ENCODE measurements at regions not wholly inside any gene's neighbourhood (a gene's known extent, or its start where the extent isn't known, plus 50 kb on each side); places are given as distances from the start of the nearest gene placed in this dataset.
A peak's percentile ranks its signal among the peaks of the same experiment; 100 is the strongest.

DNA sequence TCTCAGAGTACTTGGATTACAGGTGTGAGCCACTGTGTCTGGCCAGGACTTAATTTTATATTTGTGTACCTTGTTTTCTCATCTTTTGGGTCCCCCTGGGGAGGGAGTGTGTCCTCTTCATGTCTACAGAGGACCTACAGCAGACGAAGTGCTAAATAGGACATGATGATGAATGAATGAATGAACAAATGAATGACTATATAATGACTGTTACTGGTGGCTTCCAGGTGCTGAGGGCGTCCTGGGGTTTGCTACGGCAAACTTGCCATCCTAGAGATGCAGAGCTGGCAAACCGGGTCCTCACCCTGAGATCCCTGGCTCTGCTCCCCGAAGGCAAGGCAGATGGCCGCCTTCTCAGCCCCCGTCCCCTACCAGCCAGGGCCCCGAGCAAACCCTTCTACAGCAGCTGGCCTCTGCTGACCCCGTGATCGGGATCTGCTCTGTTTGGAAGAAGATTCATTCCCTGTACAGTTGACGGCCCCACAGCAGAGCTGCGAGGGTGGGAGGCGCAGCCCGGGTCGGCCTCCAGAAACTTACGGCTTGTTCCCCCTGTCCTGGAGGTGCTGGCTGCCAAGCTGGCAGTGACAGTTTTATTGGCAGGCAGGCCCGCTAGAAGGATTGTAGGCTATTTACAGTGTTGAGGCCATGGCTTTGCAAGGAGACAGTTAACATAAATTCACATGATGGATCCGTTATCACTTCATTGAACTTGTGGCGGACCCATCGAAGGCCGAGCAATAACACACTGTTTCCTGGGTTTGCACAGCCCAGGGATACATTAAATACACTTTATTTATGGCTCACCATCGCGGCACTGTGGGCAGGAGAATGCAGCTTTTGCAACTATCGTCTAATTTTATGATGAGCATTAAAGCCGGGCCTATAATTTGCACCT lies 197.7 kb upstream of the GSE1 start:
- no peaks in the 10 kb centered on the region for H3K27me3 ChIP-seq
- no peak overlapping the region for H3K4me3 ChIP-seq (replicated peaks in 1 of 3)
- WGBS, 2 donors = 83 to 87% methylated on average over 17 to 25 of the region's 25 CpGs
- no peaks in the 10 kb centered on the region for H3K9me3 ChIP-seq
- TF ChIP-seq, protein P1, sequence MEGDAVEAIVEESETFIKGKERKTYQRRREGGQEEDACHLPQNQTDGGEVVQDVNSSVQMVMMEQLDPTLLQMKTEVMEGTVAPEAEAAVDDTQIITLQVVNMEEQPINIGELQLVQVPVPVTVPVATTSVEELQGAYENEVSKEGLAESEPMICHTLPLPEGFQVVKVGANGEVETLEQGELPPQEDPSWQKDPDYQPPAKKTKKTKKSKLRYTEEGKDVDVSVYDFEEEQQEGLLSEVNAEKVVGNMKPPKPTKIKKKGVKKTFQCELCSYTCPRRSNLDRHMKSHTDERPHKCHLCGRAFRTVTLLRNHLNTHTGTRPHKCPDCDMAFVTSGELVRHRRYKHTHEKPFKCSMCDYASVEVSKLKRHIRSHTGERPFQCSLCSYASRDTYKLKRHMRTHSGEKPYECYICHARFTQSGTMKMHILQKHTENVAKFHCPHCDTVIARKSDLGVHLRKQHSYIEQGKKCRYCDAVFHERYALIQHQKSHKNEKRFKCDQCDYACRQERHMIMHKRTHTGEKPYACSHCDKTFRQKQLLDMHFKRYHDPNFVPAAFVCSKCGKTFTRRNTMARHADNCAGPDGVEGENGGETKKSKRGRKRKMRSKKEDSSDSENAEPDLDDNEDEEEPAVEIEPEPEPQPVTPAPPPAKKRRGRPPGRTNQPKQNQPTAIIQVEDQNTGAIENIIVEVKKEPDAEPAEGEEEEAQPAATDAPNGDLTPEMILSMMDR (IDR thresholded peaks at IDR 0.05) = no peak
- TF ChIP-seq POLR2A (IDR thresholded peaks at IDR 0.05) = no peak
- no peak for DNase-seq
- peaks cover 3 to 22% of the 10 kb centered on the region in 2 donors for H3K4me1 ChIP-seq
- H3K27ac ChIP-seq = no peak overlapping the region
- H3K36me3 ChIP-seq = no peaks in the 10 kb centered on the region
- intact Hi-C loops (cut with DNase I) = no loop called here

DNA sequence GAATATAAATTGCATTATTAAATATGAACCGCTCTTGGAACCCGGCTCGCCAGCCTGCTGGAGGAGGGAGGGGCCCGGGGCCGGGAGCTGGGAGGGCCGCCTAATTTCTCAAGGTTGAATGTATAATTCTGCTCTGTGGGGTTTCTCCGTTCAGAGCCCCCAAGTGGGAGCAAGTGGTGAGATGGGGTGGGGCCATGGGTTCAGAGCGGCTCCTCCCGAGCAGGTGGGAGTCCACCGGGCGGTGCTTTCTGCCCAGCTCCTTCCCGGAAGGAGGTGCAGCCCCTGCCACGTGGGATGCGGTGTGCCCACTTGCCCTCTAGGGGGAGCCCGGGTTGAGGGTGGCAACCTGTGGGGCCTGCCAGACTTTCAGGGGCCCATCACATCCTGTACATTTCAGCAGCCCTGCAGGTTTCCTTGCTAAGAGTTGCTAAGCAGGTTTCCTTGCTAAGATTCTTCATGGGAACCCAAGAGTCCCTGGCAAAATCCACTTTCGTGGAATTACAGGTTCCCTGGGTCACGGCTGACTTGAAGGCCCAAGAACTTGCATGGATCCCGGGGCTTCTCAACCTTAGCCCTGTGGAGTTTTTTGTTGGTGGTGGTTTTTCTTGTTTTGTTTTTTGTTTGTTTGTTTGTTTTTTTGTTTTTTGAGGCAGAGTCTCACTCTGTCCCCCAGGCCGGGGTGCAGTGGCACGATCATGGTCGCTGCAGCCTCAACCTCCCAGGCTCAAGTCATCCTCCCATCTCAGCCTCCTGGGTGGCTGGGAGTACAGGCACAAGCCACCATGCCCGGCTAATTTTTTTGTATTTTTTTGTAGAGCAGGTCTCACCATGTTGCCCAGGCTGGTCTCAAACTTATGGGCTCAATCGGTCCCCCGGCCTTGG lies 196.7 kb upstream of the GSE1 start:
- Histone ChIP-seq H3K27ac (no peak overlapping the region), H3K27me3 (no peaks in the 10 kb centered on the region), H3K36me3 (no peaks in the 10 kb centered on the region), H3K9me3 (no peaks in the 10 kb centered on the region), H3K4me3 (replicated peaks in 1 of 3) (no peak overlapping the region), H3K4me1 (peaks cover 3 to 26% of the 10 kb centered on the region in 2 donors)
- WGBS, 2 donors = 61 to 70% methylated on average over 23 of the region's 24 CpGs
- TF ChIP-seq, protein P1 (IDR thresholded peaks at IDR 0.05) = peak in 5 of 6 experiments; percentile 54 to 63 (median 60)
- no peak for TF ChIP-seq POLR2A (IDR thresholded peaks at IDR 0.05)
- peak; percentile 56 to 63 for DNase-seq
- intact Hi-C loops (cut with DNase I) = no loop called here

DNA sequence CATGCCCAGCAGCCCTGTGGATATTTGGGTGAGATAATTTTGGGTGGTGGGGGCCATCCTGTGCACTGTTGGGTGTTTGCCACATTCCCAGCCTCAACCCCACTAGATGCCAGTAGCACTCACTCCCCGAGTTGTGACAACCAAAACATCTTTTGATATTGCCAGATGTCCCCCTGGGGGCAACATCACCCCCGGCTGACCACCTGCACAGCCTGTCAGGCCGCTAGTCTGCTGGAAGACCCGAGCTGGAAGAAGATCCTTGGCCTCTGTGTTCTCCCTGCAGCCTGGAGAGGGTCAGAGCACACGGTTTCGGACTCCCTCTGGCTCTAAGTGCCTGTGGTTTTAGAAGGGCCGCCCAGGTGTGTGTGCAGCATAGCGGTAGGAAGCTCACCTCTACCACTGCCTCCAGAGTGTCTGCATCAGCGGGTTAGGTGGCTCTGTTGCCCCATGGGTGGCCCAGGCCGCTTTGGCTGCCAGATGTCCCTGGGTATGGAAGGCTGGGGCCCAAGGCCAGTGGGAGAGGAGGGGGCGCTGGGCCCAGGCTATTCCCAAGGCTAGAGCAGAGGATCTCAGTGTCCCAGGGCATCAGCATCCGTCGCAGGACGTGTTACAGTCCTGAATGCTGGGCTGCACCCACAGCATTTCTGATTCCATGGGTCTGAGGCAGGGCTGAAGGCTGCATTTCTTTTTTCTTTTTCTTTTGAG lies 195.8 kb upstream of the GSE1 start:
- no peak overlapping the region for H3K27ac ChIP-seq
- H3K4me3 ChIP-seq (replicated peaks in 1 of 3) = no peak overlapping the region
- WGBS, 2 donors = 91 to 92% methylated on average over 9 to 14 of the region's 14 CpGs
- H3K4me1 ChIP-seq = peaks cover 3 to 26% of the 10 kb centered on the region in 2 donors
- H3K9me3 ChIP-seq = no peaks in the 10 kb centered on the region
- no peak for TF ChIP-seq POLR2A (IDR thresholded peaks at IDR 0.05)
- TF ChIP-seq, protein P1 (IDR thresholded peaks at IDR 0.05) = no peak
- peak in 1 of 2 donors; percentile 22 for DNase-seq
- H3K27me3 ChIP-seq = no peaks in the 10 kb centered on the region
- H3K36me3 ChIP-seq = no peaks in the 10 kb centered on the region
- intact Hi-C loops (cut with DNase I) = no loop called here

DNA sequence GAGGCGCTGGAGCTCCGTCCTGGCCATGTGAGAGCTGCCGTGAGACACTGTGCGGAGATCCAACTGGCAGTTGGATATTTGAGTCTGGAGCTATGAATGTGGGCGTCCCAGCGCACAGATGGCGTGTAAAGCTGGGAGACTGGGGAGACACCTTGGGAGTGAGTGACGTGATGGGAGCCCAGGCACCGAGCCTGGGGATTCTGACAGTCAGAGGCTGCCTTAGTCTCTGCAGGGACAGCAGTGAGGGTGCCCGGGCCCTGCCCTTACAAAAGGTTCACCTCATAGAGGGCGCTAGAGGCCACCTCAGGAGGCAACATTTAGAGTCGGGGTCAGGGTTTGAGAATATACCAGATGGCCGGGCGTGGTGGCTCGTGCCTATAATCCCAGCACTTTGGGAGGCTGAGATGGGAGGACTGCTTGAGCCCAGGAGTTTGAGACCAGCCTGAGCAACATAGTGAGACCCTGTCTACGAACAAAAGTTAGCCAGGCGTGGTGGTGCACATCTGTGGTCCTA lies 194.1 kb upstream of the GSE1 start:
- Histone ChIP-seq H3K27ac (peak overlapping the region in 1 of 3 donors; percentile 22), H3K4me3 (replicated peaks in 1 of 3) (no peak overlapping the region), H3K27me3 (no peaks in the 10 kb centered on the region), H3K9me3 (no peaks in the 10 kb centered on the region), H3K36me3 (no peaks in the 10 kb centered on the region), H3K4me1 (peaks cover 3 to 26% of the 10 kb centered on the region in 2 donors)
- DNase-seq = peak in 1 of 2 donors; percentile 1
- TF ChIP-seq, protein P1 (IDR thresholded peaks at IDR 0.05) = no peak
- no peak for TF ChIP-seq POLR2A (IDR thresholded peaks at IDR 0.05)
- WGBS, 2 donors = 90 to 94% methylated on average over 17 of the region's 17 CpGs
- intact Hi-C loops (cut with DNase I) = no loop called here

Measured in thyroid gland (tissue), 4 donors.